Muscle of back (tissue), 3 donors: ENCODE measurements at regions not wholly inside any gene's neighbourhood (a gene's known extent, or its start where the extent isn't known, plus 50 kb on each side); places are given as distances from the start of the nearest gene placed in this dataset.
"Not testable (repeated sequence)": the region's sequence is repeated elsewhere in the genome, so short reads cannot be mapped to it uniquely, and the experiment has no call there.

ENCODE experiments used
- DNase-seq, 3 donors: peaks; one replicate each; pipeline versions ENCODE4 v3.0.0 to v3.0.0-alpha.2; 2013

DNA sequence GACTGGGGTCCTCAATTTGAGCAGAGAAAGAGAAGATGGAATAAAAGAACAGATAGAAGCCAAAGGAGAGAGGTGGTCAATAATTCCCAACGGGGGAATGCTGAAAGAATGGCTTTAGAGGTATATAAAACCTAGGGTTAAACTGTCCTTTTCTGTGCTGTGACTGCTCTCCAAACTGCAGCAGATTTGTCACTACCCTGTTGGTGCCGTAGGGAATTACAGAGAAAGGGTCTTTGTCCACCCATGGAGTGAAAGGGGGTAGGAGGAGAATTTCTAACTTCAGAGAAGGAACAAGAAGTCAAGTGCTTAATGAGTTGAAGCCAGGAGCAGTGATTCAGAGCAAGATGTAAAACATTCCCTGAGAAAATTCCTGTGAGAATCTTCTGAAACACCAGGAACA, 486.5 kb downstream of the NUP35 start:
- no peak for DNase-seq

DNA sequence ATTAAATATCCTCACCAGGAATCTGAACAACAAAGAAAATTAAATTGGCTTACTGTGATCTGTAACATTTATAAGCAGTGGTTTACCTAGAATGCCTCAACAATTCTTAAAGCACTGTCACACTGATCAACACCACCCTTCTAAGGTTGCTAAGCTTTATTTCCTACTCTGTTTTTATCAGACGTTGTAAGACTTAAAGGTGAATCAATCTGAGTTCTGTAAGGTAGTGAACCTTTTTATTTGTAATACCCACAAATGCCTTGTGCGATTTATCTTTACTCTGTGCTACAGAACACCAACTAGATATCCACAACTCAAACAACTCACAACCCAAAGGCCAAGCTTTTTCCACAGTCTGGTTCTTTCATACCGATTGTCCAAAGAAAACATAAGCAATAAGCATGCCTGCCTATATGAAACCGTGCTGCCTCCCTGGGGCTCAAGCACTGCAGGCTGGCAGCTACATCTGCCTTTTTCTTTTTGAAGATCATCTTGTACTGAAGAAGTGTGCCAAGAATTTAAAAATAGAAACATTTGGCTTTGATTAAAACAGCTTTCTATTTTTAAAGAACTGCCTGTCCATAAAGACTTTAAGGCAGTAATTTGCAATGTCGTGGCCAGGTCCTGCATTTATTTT, 490.7 kb downstream of the NUP35 start:
- peak; percentile 37 to 49 (median 47) for DNase-seq

- DNase-seq, result no peak
Observed at GRCh38 chr2:183623227-183623626, 499.0 kb downstream of the NUP35 start.

DNA sequence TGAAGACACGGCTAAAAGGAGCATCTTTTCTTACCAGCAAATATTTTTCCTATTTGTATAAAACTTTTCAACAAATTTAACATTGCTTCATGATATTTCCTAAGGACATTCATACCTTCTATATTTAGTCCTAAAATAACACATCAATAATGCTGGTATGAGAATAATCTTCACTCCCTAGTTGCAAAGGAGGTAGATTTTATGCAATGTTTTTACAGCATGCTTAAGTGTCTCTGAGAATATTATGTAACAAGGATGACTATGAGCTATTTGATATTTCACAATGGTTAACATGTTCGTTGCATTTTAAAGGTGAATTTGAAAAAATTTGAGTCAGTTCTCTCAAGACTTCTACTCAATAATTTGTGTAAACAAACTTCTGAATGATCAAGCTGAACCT, 506.7 kb downstream of the NUP35 start:
- no peak for DNase-seq

GRCh38 chr2:183656121-183656520, 531.9 kb downstream of the NUP35 start:
- no peak for DNase-seq

DNA sequence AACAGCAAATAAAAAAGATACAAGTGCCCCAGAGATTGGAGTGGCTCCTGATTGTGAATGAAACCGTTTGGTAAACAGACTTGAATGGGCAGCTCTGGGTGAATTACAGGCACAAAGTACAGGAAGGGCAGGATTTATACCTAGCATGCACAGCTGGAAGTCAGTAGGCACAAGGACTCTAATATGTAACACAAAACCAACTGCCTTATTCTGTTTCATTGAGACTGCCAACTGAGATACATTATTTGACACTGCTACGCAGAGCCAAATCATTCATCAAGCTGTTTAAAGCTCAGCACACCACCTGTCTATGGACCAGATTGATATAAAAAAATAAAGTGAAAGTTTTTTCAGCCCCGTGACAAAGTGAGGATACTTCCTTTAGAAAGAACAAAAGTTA, 541.2 kb downstream of the NUP35 start:
- DNase-seq, result peak; percentile 24 to 45 (median 31)

GRCh38 chr2:183666031-183666430, 541.8 kb downstream of the NUP35 start:
- DNase-seq, result peak; percentile 2 to 17 (median 11)

- no peak for DNase-seq
Observed at GRCh38 chr2:183671233-183671632, 547.0 kb downstream of the NUP35 start.

GRCh38 chr2:183678908-183679307, 554.7 kb downstream of the NUP35 start:
- DNase-seq, result no peak

- no peak for DNase-seq
Observed at GRCh38 chr2:183680573-183680972, 556.3 kb downstream of the NUP35 start.

DNA sequence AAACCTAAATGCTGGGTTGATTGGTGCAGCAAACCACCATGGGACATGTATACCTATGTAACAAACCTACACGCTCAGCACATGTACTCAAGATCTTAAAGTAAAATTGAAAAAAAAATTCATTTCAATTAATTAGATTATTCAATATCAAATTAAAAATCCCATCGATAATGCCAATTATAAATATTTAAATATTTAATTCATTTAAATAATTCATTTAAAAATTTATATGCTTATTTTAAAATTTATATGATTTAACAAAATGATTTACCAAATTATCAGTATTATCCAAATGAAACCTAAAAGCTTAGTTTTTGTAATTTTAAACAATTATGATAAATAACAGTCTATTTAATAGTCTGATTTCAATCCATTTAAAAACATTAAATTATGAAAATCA, 560.4 kb downstream of the NUP35 start:
- no peak for DNase-seq

- DNase-seq, result no peak
Observed at GRCh38 chr2:183696028-183696427, 571.8 kb downstream of the NUP35 start.

DNA sequence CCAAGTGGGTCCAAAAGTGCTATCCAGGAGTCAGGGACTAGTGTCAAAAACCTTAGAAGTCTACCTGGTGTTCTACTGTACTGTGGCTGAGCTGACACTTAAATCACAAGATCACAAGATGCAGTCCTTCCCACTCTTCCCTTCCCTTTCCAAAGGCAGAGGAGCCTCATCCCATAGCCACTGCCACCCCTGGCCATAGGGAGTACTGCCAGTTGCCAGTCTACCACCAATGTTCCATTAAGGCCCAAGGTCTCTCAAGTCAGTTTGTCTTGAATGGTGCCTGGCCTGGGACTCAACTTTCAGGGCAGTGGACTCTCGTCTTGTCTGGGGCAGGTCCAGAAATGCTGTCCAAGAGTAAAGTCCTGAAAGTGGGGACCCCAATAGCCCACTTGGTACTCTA, 585.6 kb downstream of the NUP35 start:
- DNase-seq, result no peak

- DNase-seq, result no peak
Observed at GRCh38 chr2:183718246-183718645, 594.0 kb downstream of the NUP35 start.

GRCh38 chr2:183723278-183723677, 599.0 kb downstream of the NUP35 start:
- DNase-seq, result no peak

DNA sequence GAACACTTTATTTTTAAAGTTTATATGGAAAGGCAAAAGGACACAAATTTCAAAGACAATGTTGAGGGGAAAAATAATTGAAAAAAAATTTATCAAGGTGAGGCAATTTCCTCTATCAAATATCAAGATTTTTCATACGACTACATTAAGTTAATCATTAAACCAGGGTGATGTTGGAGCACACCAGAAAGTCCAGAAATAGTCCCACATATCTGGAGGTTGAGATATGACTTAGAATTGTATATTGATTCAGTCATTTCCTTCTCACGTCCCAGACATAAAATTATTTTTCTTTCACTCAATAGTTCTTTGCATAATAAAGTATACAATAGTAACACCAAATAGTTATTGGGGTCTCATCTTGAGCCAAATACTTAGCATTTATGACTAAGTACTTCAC, 605.1 kb downstream of the NUP35 start:
- DNase-seq, result no peak

GRCh38 chr2:183740241-183740640, 616.0 kb downstream of the NUP35 start:
- no peak for DNase-seq

GRCh38 chr2:183752571-183752970, 628.3 kb downstream of the NUP35 start:
- DNase-seq, result no peak

GRCh38 chr2:183759033-183759432, 634.8 kb downstream of the NUP35 start:
- DNase-seq, result no peak

- DNase-seq, result no peak
Observed at GRCh38 chr2:183773775-183774174, 649.5 kb downstream of the NUP35 start.

- DNase-seq, result no peak
Observed at GRCh38 chr2:183780072-183780471, 655.8 kb downstream of the NUP35 start.

DNA sequence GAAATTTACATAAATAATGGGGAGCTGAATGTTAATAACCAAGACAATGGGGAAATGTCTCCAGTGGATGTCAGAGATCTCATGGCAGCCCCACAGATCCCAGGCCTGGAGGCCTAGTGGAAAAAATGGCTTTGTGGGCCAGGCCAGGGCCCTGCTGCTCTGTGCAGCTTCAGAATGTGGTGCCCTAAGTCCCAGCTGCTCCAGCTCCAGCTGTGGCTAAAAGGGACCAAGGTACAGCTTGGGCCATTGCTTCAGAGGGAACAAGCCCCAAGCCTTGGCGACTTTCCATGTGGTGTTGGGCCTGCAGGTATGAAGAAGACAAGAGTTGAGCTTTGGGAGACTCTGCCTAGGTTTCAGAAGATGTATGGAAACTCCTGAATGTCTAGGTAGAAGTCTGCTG, 658.2 kb downstream of the NUP35 start:
- no peak for DNase-seq

DNA sequence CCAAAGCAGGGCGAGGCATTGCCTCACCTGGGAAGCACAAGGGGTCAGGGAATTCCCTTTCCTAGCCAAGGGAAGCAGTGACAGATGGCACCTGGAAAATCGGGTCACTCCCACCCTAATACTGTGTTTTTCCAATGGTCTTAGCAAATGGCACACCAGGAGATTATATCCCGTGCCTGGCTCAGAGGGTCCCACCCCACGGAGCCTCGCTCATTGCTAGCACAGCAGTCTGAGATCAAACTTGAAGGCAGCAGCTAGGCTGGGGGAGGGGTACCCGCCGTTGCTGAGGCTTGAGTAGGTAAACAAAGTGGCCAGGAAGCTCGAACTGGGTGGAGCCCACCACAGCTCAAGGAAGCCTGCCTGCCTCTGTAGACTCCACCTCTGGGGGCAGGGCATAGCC, 664.6 kb downstream of the NUP35 start:
- not testable (repeated sequence) for DNase-seq

DNA sequence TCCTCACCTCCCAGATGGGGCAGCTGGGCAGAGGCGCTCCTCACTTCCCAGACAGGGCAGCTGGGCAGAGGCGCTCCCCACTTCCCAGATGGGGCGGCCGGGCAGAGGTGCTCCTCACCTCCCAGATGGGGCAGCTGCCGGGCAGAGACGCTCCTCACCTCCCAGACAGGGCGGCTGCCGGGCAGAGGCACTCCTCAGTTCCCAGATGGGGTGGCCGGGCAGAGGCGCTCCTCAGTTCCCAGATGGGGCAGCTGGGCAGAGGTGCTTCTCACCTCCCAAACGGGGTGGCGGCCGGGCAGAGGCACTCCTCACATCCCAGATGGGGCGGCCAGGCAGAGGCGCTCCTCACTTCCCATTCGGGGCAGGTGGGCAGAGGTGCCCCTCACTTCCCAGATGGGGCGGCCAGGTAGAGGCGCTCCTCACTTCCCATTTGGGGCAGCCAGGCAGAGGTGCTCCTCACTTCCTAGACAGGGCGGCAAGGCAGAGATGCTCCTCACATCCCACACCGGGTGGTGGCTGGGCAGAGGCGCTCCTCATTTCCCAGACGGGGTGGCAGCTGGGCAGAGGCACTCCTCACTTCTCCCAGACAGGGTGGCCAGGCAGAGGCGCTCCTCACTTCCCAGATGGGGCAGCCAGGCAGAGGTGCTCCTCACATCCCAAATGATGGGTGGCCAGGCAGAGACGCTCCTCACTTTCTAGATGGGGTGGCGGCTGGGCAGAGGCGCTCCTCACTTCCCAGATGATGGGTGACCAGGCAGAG, 668.1 kb downstream of the NUP35 start:
- DNase-seq, result not testable (repeated sequence)
